Vagina (tissue), 2 donors: ENCODE measurements at regions not wholly inside any gene's neighbourhood (a gene's known extent, or its start where the extent isn't known, plus 50 kb on each side); places are given as distances from the start of the nearest gene placed in this dataset.
A peak's percentile ranks its signal among the peaks of the same experiment; 100 is the strongest.

ENCODE experiments used
- DNase-seq, 2 donors: peaks; one replicate each; pipeline ENCODE4 v3.0.0-alpha.2; 2017; ENCODE audit errors: extremely low spot score in 2 of 2
- H3K27ac ChIP-seq: fragments of 200-600 bp; sonication (generic); one replicate; pipeline ENCODE4 v1.5.1; 2019
- H3K27me3 ChIP-seq: fragments of 200-600 bp; sonication (generic); one replicate; pipeline ENCODE4 v1.5.1; 2019
- H3K36me3 ChIP-seq, 2 donors: fragments of 200-600 bp; sonication (generic); one replicate each; pipeline ENCODE4 v1.5.1; 2017 to 2019
- H3K4me1 ChIP-seq: fragments of 200-600 bp; sonication (generic); one replicate; pipeline ENCODE4 v1.5.1; 2019
- H3K4me3 ChIP-seq, 2 donors: fragments of 200-600 bp; sonication (generic); 1 replicate in 1 of 2; 2 replicates in 1 of 2; pipeline ENCODE4 v1.5.1; 2016 to 2019
- H3K9me3 ChIP-seq: fragments of 200-600 bp; sonication (generic); one replicate; pipeline ENCODE4 v1.5.1; 2019
- CTCF ChIP-seq, 3 experiments: fragments of 450-650 bp in 2 of 3; fragments of 200-600 bp in 1 of 3; sonication (generic) in 1 of 3; IDR thresholded peaks; one replicate each; pipeline ENCODE4 v1.5.1; 2017 to 2019; ENCODE audit warnings: antibody characterized with exemption in 3 of 3, mild to moderate bottlenecking in 2 of 3, moderate library complexity in 2 of 3
- POLR2A ChIP-seq, 2 donors: fragments of 450-650 bp; IDR thresholded peaks; one replicate each; pipeline ENCODE4 v1.6.1; 2017; ENCODE audit warnings: antibody characterized with exemption in 2 of 2, mild to moderate bottlenecking in 2 of 2, moderate library complexity in 2 of 2
- POLR2AphosphoS5 ChIP-seq, 2 donors: sonication (generic); formaldehyde crosslinking; IDR thresholded peaks; one replicate each; pipeline ENCODE4 v1.9.0; 2017; ENCODE audit warnings: antibody characterized with exemption in 2 of 2, mild to moderate bottlenecking in 2 of 2, low read depth in 1 of 2; ENCODE audit not compliant: insufficient read depth in 1 of 2
- intact Hi-C: fragments of 100-400 bp; cut with DNase I; formaldehyde crosslinking; loops from one replicate; pipeline ENCODE4 v1.15.1; 2023

DNA sequence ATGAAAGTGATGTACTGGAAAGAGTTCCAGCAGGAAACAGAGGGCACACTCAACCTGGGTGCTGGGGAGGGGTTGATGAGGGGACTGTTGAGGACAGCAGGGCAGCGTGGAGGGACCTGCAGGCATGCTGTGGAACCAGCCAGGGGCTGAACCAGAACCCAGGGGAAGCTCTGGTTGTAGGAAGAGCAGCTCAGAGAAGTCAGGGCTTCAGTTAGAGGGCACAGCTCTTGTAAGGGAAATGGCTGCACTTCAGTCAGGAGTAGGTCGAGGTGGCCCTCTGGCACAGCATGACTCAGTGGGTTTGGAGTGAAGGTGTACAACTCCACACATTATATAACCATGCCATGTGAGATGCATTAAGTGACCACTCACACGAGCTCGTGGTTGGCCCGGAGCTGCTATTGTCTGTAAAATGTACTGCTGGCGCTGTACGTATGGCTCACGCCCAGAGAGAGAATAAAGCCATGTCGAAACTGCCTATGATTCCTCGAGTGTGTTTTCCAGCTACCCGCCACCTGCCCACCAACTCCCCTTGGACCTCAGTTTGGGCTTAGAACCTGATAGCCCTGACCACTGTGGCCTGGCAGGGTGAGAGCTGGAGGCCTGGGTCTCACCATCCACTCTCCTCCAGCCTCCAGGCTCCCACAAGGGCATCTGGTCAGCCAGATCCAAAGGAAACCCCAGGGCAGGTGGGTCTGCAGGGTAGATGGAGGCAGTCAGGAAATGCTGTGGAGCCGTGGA lies 136.5 kb upstream of the HS6ST1 start:
- Histone ChIP-seq H3K4me3 (no peak overlapping the region), H3K9me3 (no peaks in the 10 kb centered on the region), H3K27ac (no peak overlapping the region), H3K36me3 (no peaks in the 10 kb centered on the region), H3K4me1 (no peaks in the 10 kb centered on the region), H3K27me3 (no peaks in the 10 kb centered on the region)
- TF ChIP-seq POLR2A (IDR thresholded peaks at IDR 0.05): no peak
- no peak for TF ChIP-seq POLR2AphosphoS5 (IDR thresholded peaks at IDR 0.05; ENCODE audit: insufficient read depth in 1 of 2, low read depth in 1 of 2)
- no peak for TF ChIP-seq CTCF (IDR thresholded peaks at IDR 0.05)
- DNase-seq: peak; percentile 16 to 64
- intact Hi-C loops: no loop called here

DNA sequence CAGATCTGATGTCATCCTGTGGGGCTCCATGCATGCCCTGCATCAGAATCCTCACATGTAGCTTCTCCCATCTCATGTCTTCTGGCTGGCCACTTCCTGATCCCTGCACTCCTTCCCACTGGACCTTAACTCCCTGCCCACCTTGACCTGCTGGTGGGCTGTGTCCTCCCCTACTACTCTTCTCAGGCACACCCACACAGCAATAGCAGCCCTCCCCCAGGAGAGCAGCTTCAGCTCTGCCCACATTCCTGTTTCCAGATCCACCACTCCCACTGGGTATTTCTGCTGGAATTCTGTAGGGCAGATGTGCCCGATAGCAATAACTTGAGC lies 137.0 kb upstream of the HS6ST1 start:
- no peak for TF ChIP-seq POLR2AphosphoS5 (IDR thresholded peaks at IDR 0.05; ENCODE audit: insufficient read depth in 1 of 2, low read depth in 1 of 2)
- no peak for TF ChIP-seq CTCF (IDR thresholded peaks at IDR 0.05)
- TF ChIP-seq POLR2A (IDR thresholded peaks at IDR 0.05): no peak
- Histone ChIP-seq H3K27ac (no peak overlapping the region), H3K27me3 (no peaks in the 10 kb centered on the region), H3K36me3 (no peaks in the 10 kb centered on the region), H3K9me3 (no peaks in the 10 kb centered on the region), H3K4me3 (no peak overlapping the region), H3K4me1 (no peaks in the 10 kb centered on the region)
- intact Hi-C loops: no loop called here
- peak; percentile 70 to 72 for DNase-seq

GRCh38 chr2:128456281-128456680 lies 137.6 kb upstream of the HS6ST1 start:
- Histone ChIP-seq H3K4me3 (no peak overlapping the region), H3K9me3 (no peaks in the 10 kb centered on the region), H3K4me1 (no peaks in the 10 kb centered on the region), H3K36me3 (no peaks in the 10 kb centered on the region), H3K27ac (no peak overlapping the region), H3K27me3 (no peaks in the 10 kb centered on the region)
- intact Hi-C loops: no loop called here
- peak; percentile 61 to 85 for DNase-seq
- TF ChIP-seq POLR2A (IDR thresholded peaks at IDR 0.05) (no peak), POLR2AphosphoS5 (IDR thresholded peaks at IDR 0.05; ENCODE audit: insufficient read depth in 1 of 2, low read depth in 1 of 2) (no peak), CTCF (IDR thresholded peaks at IDR 0.05) (no peak)

DNA sequence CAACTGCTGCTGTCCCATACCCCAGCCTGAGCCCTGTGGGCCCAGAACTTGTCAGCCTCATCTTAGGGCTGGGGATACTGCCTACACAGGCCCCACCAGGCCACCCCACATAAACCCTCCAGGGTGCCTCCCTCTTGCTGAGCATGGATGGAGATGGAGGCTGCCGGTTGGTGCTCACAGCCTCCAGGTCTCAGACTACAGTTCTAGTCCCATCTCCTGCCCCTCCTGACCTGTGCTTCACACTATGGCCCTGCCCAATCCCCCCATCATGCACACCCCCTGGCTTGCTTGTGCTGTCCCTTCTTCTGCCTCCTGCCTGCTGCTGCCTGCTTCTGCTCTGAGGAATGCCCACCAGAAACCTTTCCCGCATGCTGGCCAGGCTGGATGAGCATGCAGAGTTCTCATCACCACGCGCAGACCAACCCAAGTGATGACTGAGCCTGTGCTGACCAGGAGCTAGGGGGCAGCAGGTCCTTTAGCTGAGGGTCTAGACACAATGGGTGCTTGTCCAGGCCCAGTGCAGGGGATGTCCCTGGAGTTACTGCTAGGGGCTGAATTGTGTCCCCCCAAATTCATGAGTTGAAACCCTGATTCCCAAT lies 138.4 kb upstream of the HS6ST1 start:
- DNase-seq: peak; percentile 77 to 94
- Histone ChIP-seq H3K27ac (no peak overlapping the region), H3K36me3 (no peaks in the 10 kb centered on the region), H3K4me3 (no peak overlapping the region), H3K27me3 (no peaks in the 10 kb centered on the region), H3K4me1 (no peaks in the 10 kb centered on the region), H3K9me3 (no peaks in the 10 kb centered on the region)
- TF ChIP-seq POLR2A (IDR thresholded peaks at IDR 0.05) (no peak), CTCF (IDR thresholded peaks at IDR 0.05) (no peak), POLR2AphosphoS5 (IDR thresholded peaks at IDR 0.05; ENCODE audit: insufficient read depth in 1 of 2, low read depth in 1 of 2) (no peak)
- intact Hi-C loops: no loop called here

GRCh38 chr2:128457716-128458115 lies 139.0 kb upstream of the HS6ST1 start:
- DNase-seq: peak; percentile 25 to 77
- H3K36me3 ChIP-seq: no peaks in the 10 kb centered on the region
- TF ChIP-seq POLR2A (IDR thresholded peaks at IDR 0.05): no peak
- TF ChIP-seq CTCF (IDR thresholded peaks at IDR 0.05): no peak
- no peak for TF ChIP-seq POLR2AphosphoS5 (IDR thresholded peaks at IDR 0.05; ENCODE audit: insufficient read depth in 1 of 2, low read depth in 1 of 2)

More at GRCh38 chr2:128457716-128458115, 139.0 kb upstream of the HS6ST1 start:
- no peaks in the 10 kb centered on the region for H3K4me1 ChIP-seq
- H3K4me3 ChIP-seq: no peak overlapping the region
- intact Hi-C loops: no loop called here
- no peaks in the 10 kb centered on the region for H3K27me3 ChIP-seq
- H3K27ac ChIP-seq: no peak overlapping the region
- H3K9me3 ChIP-seq: no peaks in the 10 kb centered on the region
